ENCODE measurements at regions not wholly inside any gene's neighbourhood (a gene's known extent, or its start where the extent isn't known, plus 50 kb on each side); places are given as distances from the start of the nearest gene placed in this dataset.

- TF ChIP-seq CTCF (IDR thresholded peaks at IDR 0.05) (no peak), POLR2A (IDR thresholded peaks at IDR 0.05) (no peak)
Measured at GRCh38 chr6:48777411-48777810, 666.4 kb upstream of the PTCHD4 start.
